Gastrocnemius medialis (tissue), 4 donors: ENCODE measurements at regions not wholly inside any gene's neighbourhood (a gene's known extent, or its start where the extent isn't known, plus 50 kb on each side); places are given as distances from the start of the nearest gene placed in this dataset.

Experiments
- ATAC-seq, 2 donors: fragments of 150-250 bp; one replicate each; pipeline ENCODE4 v1.9.1; 2016
- DNase-seq, 2 donors: peaks; one replicate each; pipeline ENCODE4 v3.0.0-alpha.2; 2019
- H3K27ac ChIP-seq, 4 donors: fragments of 200-600 bp; sonication (generic); 1 replicate in 1 of 4; 2 replicates in 3 of 4; pipeline ENCODE4 v1.5.1; 2016 to 2018; ENCODE audit warnings: mild to moderate bottlenecking in 2 of 4, moderate library complexity in 1 of 4
- H3K27me3 ChIP-seq, 3 donors: fragments of 200-600 bp; sonication (generic) in 2 of 3; 1 replicate in 1 of 3; 2 replicates in 2 of 3; pipeline versions ENCODE4 v1.5.1 to v1.6.0; 2016 to 2019; ENCODE audit warnings: mild to moderate bottlenecking in 1 of 3, moderate library complexity in 1 of 3
- H3K36me3 ChIP-seq, 2 donors: fragments of 200-600 bp; sonication (generic) in 1 of 2; one replicate each; pipeline ENCODE4 v1.5.1; 2017 to 2018
- H3K4me1 ChIP-seq, 2 donors: fragments of 200-600 bp; sonication (generic) in 1 of 2; one replicate each; pipeline ENCODE4 v1.5.1; 2016 to 2017; ENCODE audit warnings: mild to moderate bottlenecking in 2 of 2
- H3K4me3 ChIP-seq, 4 donors: fragments of 200-600 bp; sonication (generic) in 3 of 4; 1 replicate in 1 of 4; 2 replicates in 3 of 4; pipeline ENCODE4 v1.5.1; 2016 to 2019; ENCODE audit warnings: mild to moderate bottlenecking in 2 of 4
- H3K9me3 ChIP-seq, 3 donors: fragments of 200-600 bp; sonication (generic) in 2 of 3; 1 replicate in 1 of 3; 2 replicates in 2 of 3; pipeline ENCODE4 v1.5.1; 2016 to 2019
- POLR2A ChIP-seq, 2 donors: fragments of 450-650 bp; IDR thresholded peaks; one replicate each; pipeline ENCODE4 v1.6.1; 2017; ENCODE audit warnings: antibody characterized with exemption in 2 of 2, mild to moderate bottlenecking in 2 of 2, moderate library complexity in 2 of 2
- in situ Hi-C, 4 donors: fragments of 200-750 bp; cut with MboI; loops; one replicate each; pipeline versions ENCODE4 v1.15.0 to v1.8.0; 2017; ENCODE audit warnings: low sequenced_read_pairs in 4 of 4
- intact Hi-C: fragments of 100-400 bp; cut with DNase I; formaldehyde crosslinking; loops from one replicate; pipeline ENCODE4 v1.15.1; 2023; ENCODE audit warnings: low total_unique reads
- TF ChIP-seq, protein P1 (sequence below), 5 experiments: fragments of 450-650 bp in 3 of 5; fragments of 200-600 bp in 2 of 5; sonication (generic) in 2 of 5; IDR thresholded peaks in 4 of 5; conservative IDR thresholded peaks in 1 of 5; 1 replicate in 4 of 5; 2 replicates in 1 of 5; pipeline ENCODE4 v1.5.1; 2016 to 2019; ENCODE audit warnings: antibody characterized with exemption in 5 of 5, mild to moderate bottlenecking in 3 of 5, moderate library complexity in 3 of 5

- no peaks in the 10 kb centered on the region for H3K9me3 ChIP-seq
- no peaks in the 10 kb centered on the region for H3K4me1 ChIP-seq
- intact Hi-C loops: no loop called here
- TF ChIP-seq POLR2A (IDR thresholded peaks at IDR 0.05): no peak
- TF ChIP-seq, protein P1, sequence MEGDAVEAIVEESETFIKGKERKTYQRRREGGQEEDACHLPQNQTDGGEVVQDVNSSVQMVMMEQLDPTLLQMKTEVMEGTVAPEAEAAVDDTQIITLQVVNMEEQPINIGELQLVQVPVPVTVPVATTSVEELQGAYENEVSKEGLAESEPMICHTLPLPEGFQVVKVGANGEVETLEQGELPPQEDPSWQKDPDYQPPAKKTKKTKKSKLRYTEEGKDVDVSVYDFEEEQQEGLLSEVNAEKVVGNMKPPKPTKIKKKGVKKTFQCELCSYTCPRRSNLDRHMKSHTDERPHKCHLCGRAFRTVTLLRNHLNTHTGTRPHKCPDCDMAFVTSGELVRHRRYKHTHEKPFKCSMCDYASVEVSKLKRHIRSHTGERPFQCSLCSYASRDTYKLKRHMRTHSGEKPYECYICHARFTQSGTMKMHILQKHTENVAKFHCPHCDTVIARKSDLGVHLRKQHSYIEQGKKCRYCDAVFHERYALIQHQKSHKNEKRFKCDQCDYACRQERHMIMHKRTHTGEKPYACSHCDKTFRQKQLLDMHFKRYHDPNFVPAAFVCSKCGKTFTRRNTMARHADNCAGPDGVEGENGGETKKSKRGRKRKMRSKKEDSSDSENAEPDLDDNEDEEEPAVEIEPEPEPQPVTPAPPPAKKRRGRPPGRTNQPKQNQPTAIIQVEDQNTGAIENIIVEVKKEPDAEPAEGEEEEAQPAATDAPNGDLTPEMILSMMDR (IDR thresholded peaks at IDR 0.05 in 4 of 5, conservative IDR thresholded peaks at IDR 0.05 in 1 of 5): no peak
- no peak overlapping the region for H3K4me3 ChIP-seq
- in situ Hi-C loops: no loop called here
- no peak overlapping the region for H3K27ac ChIP-seq
- H3K27me3 ChIP-seq: no peaks in the 10 kb centered on the region
- no peak for ATAC-seq
- no peak for DNase-seq
- no peaks in the 10 kb centered on the region for H3K36me3 ChIP-seq
Measured at GRCh38 chr11:92457250-92457649, 232.6 kb downstream of the FAT3 start.

DNA sequence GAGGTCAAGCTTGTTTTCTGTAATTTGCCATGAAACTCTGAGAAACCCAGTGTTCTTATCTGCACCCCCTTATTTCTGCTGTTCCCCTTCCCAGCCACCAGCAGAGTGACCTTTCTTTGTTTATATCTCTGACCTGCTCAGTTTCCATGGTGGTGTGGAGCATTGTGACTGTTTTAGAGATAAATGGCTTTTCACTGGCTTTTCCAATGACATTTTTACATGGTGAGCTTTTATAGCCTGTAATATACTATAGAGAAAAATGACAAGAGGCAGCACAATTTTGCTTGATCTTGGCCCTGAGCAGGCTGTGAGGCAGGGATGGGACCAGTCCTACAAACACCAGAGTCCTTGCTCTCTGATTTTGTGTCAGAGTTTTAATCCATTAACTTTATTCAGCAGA is 233.9 kb downstream of the FAT3 start:
- Histone ChIP-seq H3K4me1 (no peaks in the 10 kb centered on the region), H3K27me3 (no peaks in the 10 kb centered on the region), H3K36me3 (no peaks in the 10 kb centered on the region), H3K9me3 (no peaks in the 10 kb centered on the region), H3K4me3 (no peak overlapping the region), H3K27ac (no peak overlapping the region)
- in situ Hi-C loops (no loop called here), intact Hi-C loops (no loop called here)
- ATAC-seq: no peak
- no peak for DNase-seq
- TF ChIP-seq, protein P1 (IDR thresholded peaks at IDR 0.05 in 4 of 5, conservative IDR thresholded peaks at IDR 0.05 in 1 of 5): no peak
- TF ChIP-seq POLR2A (IDR thresholded peaks at IDR 0.05): no peak

DNA sequence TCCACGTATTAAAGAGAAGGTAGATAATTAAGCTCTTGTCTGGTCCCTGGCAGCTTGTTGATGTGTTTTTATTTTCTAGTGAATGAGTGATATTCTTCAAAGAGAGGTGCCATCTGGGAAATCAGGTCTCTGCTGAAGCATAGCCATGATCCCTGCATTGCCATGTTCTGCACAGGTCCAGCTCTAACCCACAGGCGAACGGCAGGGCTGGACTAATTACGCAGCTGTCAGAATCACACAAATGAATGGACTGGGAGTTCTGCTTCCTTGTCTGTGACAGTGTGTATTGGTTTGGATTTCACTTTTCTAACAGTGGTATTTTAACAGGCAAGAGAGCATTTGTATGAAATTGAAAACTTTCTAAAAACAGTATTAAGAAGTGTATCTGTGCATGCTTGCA is 235.6 kb downstream of the FAT3 start:
- TF ChIP-seq POLR2A (IDR thresholded peaks at IDR 0.05): no peak
- TF ChIP-seq, protein P1 (IDR thresholded peaks at IDR 0.05 in 4 of 5, conservative IDR thresholded peaks at IDR 0.05 in 1 of 5): no peak
- in situ Hi-C loops: no loop called here
- no peak overlapping the region for H3K27ac ChIP-seq
- H3K27me3 ChIP-seq: no peaks in the 10 kb centered on the region
- H3K4me3 ChIP-seq: no peak overlapping the region
- intact Hi-C loops: no loop called here
- no peaks in the 10 kb centered on the region for H3K9me3 ChIP-seq
- ATAC-seq: no peak
- no peaks in the 10 kb centered on the region for H3K4me1 ChIP-seq
- no peak for DNase-seq
- no peaks in the 10 kb centered on the region for H3K36me3 ChIP-seq

GRCh38 chr11:92461447-92461846 is 236.8 kb downstream of the FAT3 start:
- ATAC-seq: no peak
- Histone ChIP-seq H3K9me3 (no peaks in the 10 kb centered on the region), H3K27ac (no peak overlapping the region), H3K36me3 (no peaks in the 10 kb centered on the region), H3K4me3 (no peak overlapping the region), H3K27me3 (no peaks in the 10 kb centered on the region), H3K4me1 (no peaks in the 10 kb centered on the region)
- DNase-seq: no peak
- intact Hi-C loops: no loop called here
- in situ Hi-C loops: no loop called here
- TF ChIP-seq POLR2A (IDR thresholded peaks at IDR 0.05): no peak
- TF ChIP-seq, protein P1 (IDR thresholded peaks at IDR 0.05 in 4 of 5, conservative IDR thresholded peaks at IDR 0.05 in 1 of 5): no peak

DNA sequence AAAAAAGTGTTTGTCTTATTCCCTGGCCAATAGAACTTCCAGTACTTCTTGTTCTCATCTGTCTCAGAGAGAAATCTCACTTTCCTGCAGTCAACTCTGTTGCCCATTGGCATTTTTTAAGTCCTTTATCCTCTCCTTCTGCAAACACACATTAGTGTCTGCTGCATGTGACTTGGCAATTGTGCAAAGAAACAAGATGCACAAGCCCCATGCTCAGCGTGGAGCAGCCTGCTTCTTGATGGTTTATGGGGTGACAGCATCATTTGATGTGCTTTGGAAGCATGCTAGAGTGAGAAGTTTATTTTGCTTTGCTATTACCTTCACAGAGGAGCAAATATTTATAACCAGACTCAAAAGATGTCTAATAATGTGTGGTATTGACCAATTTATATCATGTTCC is 238.2 kb downstream of the FAT3 start:
- Histone ChIP-seq H3K4me1 (no peaks in the 10 kb centered on the region), H3K27me3 (no peaks in the 10 kb centered on the region), H3K27ac (no peak overlapping the region), H3K36me3 (no peaks in the 10 kb centered on the region), H3K9me3 (no peaks in the 10 kb centered on the region), H3K4me3 (no peak overlapping the region)
- in situ Hi-C loops (no loop called here), intact Hi-C loops (no loop called here)
- TF ChIP-seq, protein P1 (IDR thresholded peaks at IDR 0.05 in 4 of 5, conservative IDR thresholded peaks at IDR 0.05 in 1 of 5): no peak
- TF ChIP-seq POLR2A (IDR thresholded peaks at IDR 0.05): no peak
- ATAC-seq (no peak), DNase-seq (no peak)
